Left renal pelvis (tissue), 4 donors: ENCODE measurements at regions not wholly inside any gene's neighbourhood (a gene's known extent, or its start where the extent isn't known, plus 50 kb on each side); places are given as distances from the start of the nearest gene placed in this dataset.

Experiments used
- DNase-seq, 4 donors: peaks; one replicate each; pipeline ENCODE4 v3.0.0-alpha.2; 2013; ENCODE audit warnings: low read depth in 4 of 4, low spot score in 3 of 4

DNA sequence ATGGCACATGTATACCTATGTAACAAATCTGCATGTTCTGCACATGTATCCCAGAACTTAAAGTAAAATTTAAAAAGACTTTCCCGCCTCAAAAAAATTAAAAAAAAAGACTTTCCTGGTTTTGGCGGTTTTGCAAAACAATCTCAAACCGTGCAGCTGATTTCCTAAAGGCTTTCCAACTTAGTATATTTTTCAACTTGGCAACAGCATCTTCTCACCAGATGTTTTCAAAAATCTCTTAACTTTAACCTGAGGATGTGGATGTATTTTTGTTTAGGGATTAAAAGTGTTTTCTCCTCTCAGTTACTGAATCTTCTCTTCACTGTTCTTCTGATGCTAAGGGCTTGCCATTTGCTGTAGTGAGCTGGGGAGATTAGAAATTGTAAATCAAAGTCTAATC, 96.5 kb upstream of the PLPP4 start:
- DNase-seq: no peak

- no peak for DNase-seq
Observed at GRCh38 chr10:120365872-120366271, 91.2 kb upstream of the PLPP4 start.

GRCh38 chr10:120367341-120367740, 89.7 kb upstream of the PLPP4 start:
- DNase-seq: peak in 3 of 4 donors; percentile 5 to 36 (median 16)

DNA sequence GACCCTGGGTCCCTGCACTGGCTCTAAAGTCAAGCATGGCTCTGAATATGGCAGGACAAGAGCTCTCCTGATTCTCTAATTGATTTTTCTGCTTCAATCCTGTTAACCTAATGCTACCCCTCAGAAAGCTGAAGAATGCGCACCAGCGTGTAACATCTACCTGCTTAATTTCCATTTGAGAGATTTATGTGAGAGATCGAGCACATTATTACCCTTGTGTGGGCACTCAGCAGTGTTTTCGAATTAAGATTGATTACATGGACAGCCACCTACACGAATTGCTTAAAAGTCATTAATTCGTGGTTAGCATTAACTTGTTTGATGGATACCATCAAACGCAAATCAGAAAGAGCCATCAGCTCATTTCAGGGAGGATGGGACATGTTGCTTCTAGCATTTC, 88.7 kb upstream of the PLPP4 start:
- no peak for DNase-seq

GRCh38 chr10:120368927-120369326, 88.1 kb upstream of the PLPP4 start:
- no peak for DNase-seq

DNA sequence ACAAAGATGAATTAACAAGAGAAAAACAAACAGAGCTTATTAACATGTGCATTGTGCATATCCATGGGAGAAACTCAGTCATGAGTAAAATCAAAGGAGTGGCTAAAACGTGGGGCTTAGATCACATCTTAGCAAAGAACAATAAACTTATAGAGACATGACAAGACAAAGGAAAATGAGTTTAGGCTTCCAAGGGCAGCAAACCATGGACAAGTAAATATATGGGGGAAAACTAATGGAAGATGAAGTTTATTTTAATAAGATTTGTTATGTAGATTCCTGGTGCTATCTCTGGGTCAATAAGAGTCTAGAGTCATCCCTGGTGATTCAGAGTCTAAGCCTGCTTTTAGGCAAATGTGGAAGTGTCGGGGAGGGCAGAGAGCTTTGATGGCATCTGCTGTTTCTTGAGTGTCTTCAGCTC, 87.2 kb upstream of the PLPP4 start:
- DNase-seq: no peak

DNA sequence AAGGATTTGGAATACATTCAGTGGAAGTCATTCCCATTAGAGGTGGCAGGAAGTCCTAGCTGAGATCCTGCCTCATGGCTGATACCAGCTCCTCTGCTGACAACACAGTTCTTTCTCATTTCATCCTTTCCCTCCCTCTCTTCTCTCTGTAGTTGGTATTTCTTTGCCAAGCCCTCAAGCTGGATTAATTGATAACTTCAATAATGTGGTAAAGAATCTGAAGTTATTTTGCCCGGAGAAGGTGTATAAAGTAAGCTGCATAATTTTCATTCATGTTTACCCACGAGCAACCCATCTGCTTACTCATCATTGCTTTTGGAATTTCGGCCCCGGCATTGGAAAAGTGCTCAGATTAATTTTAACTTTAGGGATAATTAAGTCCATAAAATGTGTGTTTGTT, 85.2 kb upstream of the PLPP4 start:
- DNase-seq: no peak

- DNase-seq: no peak
Observed at GRCh38 chr10:120372917-120373316, 84.1 kb upstream of the PLPP4 start.

- no peak for DNase-seq
Observed at GRCh38 chr10:120375666-120376065, 81.4 kb upstream of the PLPP4 start.

DNA sequence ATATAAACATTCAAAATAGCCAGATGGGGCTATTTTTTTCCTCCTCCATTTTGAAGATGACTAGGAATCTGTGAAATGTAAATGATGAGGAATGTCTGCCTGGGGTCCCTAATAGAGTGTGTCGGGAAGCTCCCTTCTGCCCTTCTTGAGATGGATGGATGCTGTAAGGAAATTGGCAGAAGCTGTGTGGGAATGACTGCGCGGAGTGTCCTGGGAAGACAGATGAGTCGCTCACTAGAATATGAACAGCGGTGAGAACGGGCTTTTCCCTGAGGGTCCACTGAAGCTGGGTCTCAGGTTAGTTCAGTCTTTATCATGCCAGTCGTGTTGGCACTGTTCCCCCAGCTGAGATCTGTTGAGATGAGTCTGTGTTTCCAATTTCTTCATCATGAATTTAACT, 75.1 kb upstream of the PLPP4 start:
- no peak for DNase-seq

GRCh38 chr10:120382360-120382759, 74.7 kb upstream of the PLPP4 start:
- no peak for DNase-seq

GRCh38 chr10:120385992-120386391, 71.0 kb upstream of the PLPP4 start:
- DNase-seq: no peak

DNA sequence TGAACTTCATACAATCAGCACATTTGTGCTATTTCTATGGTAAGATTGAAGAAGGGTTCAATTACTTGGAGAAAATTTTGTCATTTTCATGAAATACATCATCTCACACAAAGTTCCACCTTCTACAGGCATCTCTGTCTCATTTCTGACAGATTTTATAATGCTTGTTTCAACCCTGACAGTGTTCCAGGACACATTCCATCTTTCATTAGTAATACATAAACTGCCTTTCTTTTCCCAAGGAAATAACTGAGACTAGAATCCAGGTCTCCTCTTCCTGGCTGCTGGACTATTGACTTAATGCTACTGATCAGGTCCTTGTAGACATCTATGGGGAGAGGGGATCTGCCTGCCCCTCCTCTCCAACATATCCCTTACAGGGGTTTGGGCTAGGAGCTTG, 70.1 kb upstream of the PLPP4 start:
- no peak for DNase-seq

- no peak for DNase-seq
Observed at GRCh38 chr10:120387326-120387725, 69.7 kb upstream of the PLPP4 start.

DNA sequence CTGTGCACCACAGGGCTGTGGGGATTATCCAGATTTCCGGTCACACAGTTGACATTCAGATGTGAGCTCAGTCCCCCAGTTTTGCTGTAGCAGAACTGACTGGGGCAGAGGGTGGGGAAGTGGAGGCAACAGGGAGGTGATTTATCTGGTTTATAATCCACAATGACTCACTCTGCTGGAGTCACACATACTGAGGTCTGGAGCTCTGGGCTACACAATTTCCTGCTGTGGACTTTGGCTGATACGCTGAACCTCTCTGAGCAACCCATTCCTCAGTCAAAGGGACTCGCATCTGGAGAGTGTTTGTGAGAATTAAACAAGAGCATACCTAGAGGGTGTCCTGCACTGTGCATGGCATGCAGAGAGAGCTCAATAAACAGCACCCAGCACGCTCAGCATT, 64.8 kb upstream of the PLPP4 start:
- DNase-seq: no peak

DNA sequence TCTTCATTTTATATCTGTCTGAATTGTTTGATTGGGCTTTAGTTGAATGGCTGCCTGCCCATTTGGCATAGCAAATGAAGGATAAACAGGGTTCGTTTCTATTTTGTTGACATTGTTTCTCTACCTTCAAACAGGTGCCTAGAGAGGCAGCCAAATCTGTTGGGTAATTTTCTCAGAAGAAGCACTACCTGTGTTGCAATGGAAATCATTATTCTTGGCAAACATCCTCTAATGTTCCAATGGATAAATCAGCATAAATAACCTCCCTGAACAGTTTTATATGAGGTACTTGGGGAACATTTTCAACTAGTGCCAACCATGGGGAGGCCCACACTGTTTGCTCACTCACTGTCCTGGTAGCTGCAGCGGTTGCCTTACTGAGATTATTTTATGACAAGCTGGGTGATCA, 64.4 kb upstream of the PLPP4 start:
- no peak for DNase-seq

- DNase-seq: no peak
Observed at GRCh38 chr10:120394446-120394845, 62.6 kb upstream of the PLPP4 start.

GRCh38 chr10:120396228-120396627, 60.8 kb upstream of the PLPP4 start:
- no peak for DNase-seq

- DNase-seq: no peak
Observed at GRCh38 chr10:120398180-120398579, 58.8 kb upstream of the PLPP4 start.

DNA sequence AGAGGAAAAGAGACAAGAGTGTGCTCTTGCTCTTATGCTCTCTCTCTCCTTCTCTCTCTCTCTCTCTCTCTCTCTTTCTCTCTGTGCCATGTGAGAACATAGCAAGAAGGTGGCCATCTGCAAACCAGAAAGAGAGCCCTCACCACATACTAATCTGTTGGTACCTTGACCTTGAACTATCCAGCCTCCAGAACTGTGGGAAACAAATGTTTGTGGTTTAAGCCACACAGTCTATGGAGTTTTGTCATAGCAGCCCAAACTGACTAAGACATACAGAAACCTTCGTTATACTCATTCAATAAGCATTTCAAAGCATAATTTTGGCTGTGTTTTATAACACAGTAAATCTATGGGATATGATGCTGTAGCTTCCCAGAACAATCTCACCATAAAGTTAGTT, 56.4 kb upstream of the PLPP4 start:
- no peak for DNase-seq

DNA sequence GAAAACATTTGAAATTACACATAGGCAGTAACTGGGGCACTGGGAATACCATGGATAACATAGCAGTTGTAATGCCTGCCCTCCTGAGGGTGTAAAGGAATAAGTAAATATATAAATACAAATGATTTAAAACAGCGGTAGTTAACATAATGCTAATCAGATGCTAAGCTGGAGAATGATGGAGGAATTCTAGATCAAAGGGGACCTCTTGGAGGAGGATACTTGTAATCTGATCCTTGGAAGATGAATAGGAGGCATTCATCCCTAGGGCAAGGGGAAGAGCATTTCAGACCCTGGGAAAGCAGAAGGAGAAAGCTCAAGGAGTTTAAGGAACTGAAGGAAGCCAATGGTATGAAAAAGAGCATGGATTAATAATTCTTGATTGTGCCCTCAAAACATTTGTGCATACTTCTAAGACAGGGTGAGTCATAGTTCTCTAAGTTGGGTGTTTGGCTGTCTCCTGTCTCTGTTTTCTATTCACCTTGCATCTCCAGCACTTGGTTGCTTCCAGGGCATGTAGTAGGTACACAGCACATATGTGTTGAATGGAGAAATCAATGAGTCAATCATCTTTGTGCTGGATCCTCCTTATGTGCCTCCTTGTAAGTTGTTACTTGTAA, 54.8 kb upstream of the PLPP4 start:
- no peak for DNase-seq

DNA sequence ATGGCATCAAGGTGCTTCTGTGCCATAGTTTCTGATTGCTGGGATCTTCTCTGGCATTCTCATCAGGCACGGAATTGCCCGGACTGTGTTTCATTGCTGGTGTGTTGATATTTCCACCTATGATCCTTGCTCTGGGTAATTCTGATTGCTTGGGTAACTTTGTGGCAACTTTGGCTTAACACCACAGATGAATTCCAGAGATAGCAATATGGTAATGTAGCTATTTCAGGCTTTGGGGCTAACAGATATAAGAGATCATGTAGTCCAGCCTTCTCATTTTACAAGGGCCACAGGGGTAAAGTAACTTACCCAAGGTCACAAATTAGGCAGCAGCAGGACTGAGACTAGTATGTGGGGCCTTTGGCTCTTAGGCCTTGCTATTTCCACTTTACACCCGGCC, 53.9 kb upstream of the PLPP4 start:
- no peak for DNase-seq

- DNase-seq: no peak
Observed at GRCh38 chr10:120406376-120406775, 50.7 kb upstream of the PLPP4 start.
